Prostate gland (tissue), 2 donors: ENCODE measurements at regions not wholly inside any gene's neighbourhood (a gene's known extent, or its start where the extent isn't known, plus 50 kb on each side); places are given as distances from the start of the nearest gene placed in this dataset.

ENCODE experiments used
- CTCF ChIP-seq, 4 experiments: fragments of 200-600 bp in 2 of 4; fragments of 450-650 bp in 2 of 4; sonication (generic) in 2 of 4; IDR thresholded peaks; 1 replicate in 3 of 4; 2 replicates in 1 of 4; pipeline ENCODE4 v1.5.1; 2016 to 2019; ENCODE audit warnings: antibody characterized with exemption in 4 of 4, mild to moderate bottlenecking in 2 of 4, moderate library complexity in 2 of 4
- POLR2A ChIP-seq: fragments of 450-650 bp; IDR thresholded peaks from one replicate; pipeline ENCODE4 v1.6.1; 2016; ENCODE audit warnings: antibody characterized with exemption, mild to moderate bottlenecking
- POLR2AphosphoS5 ChIP-seq: sonication (generic); formaldehyde crosslinking; IDR thresholded peaks from one replicate; pipeline ENCODE4 v1.6.1; 2017; ENCODE audit warnings: antibody characterized with exemption

GRCh38 chr22:35483730-35484129 is 56.9 kb upstream of the RASD2 start:
- TF ChIP-seq POLR2A: no peak
- no peak for TF ChIP-seq CTCF (IDR thresholded peaks at IDR 0.05)
- TF ChIP-seq POLR2AphosphoS5: no peak
